GM23338 (cell line): ENCODE measurements at regions not wholly inside any gene's neighbourhood (a gene's known extent, or its start where the extent isn't known, plus 50 kb on each side); places are given as distances from the start of the nearest gene placed in this dataset.

ENCODE experiments used
- ATAC-seq: fragments of 200-7000 bp; cut with Tn5 transposase; 3 replicates; pipeline ENCODE4 v1.9.1; 2020
- DNase-seq: peaks from one replicate; pipeline ENCODE4 v3.0.0-alpha.2; 2015; ENCODE audit warnings: low spot score
- H2AFZ ChIP-seq: fragments of 200-600 bp; sonication (generic); 2 replicates; pipeline ENCODE4 v1.8.0; 2016; ENCODE audit warnings: antibody characterized with exemption, mild to moderate bottlenecking, moderate library complexity
- H3F3A ChIP-seq: fragments of 200-600 bp; sonication (generic); replicated peaks from 2 replicates; pipeline ENCODE4 v1.8.0; 2017; ENCODE audit warnings: antibody characterized with exemption, mixed run types, low read depth
- H3K27ac ChIP-seq: fragments of 200-600 bp; sonication (generic); 2 replicates; pipeline ENCODE4 v1.6.1; 2016; ENCODE audit warnings: low read depth
- H3K27me3 ChIP-seq: fragments of 200-600 bp; sonication (generic); 2 replicates; pipeline ENCODE4 v1.8.0; 2016; ENCODE audit warnings: mild to moderate bottlenecking, mixed run types, moderate library complexity; ENCODE audit not compliant: insufficient read depth
- H3K36me3 ChIP-seq: fragments of 200-600 bp; sonication (generic); 2 replicates; pipeline ENCODE4 v1.8.0; 2016; ENCODE audit warnings: mild to moderate bottlenecking; ENCODE audit not compliant: insufficient read depth
- H3K4me1 ChIP-seq: fragments of 200-600 bp; sonication (generic); 2 replicates; pipeline ENCODE4 v1.8.0; 2016; ENCODE audit warnings: mild to moderate bottlenecking, moderate library complexity; ENCODE audit not compliant: insufficient read depth
- H3K4me2 ChIP-seq: fragments of 200-600 bp; sonication (generic); 2 replicates; pipeline ENCODE4 v1.7.1; 2017; ENCODE audit warnings: mixed run types
- H3K4me3 ChIP-seq: fragments of 200-600 bp; sonication (generic); 2 replicates; pipeline ENCODE4 v1.6.1; 2016; ENCODE audit warnings: mixed run types
- H3K79me2 ChIP-seq: fragments of 200-600 bp; sonication (generic); replicated peaks from 2 replicates; pipeline ENCODE4 v1.8.0; 2017; ENCODE audit warnings: mild to moderate bottlenecking; ENCODE audit not compliant: insufficient read depth
- H3K9me2 ChIP-seq: fragments of 200-600 bp; sonication (generic); 2 replicates; pipeline ENCODE4 v1.8.0; 2017; ENCODE audit not compliant: insufficient read depth
- H4K20me1 ChIP-seq: fragments of 200-600 bp; sonication (generic); replicated peaks from 2 replicates; pipeline ENCODE4 v1.8.0; 2017; ENCODE audit warnings: mild to moderate bottlenecking; ENCODE audit not compliant: insufficient read depth
- H3K27ac Mint-ChIP-seq: 2 replicates; pipeline ENCODE4 v1.8.0; 2020; ENCODE audit warnings: inconsistent platforms, mild to moderate bottlenecking, moderate library complexity, mixed read lengths
- H3K27me3 Mint-ChIP-seq: 3 replicates; pipeline ENCODE4 v1.8.0; 2022; ENCODE audit warnings: low read depth, mild to moderate bottlenecking, moderate library complexity, mixed read lengths, inconsistent platforms; ENCODE audit not compliant: insufficient read depth, poor library complexity
- H3K36me3 Mint-ChIP-seq: 3 replicates; pipeline ENCODE4 v1.8.0; 2021; ENCODE audit warnings: low read depth, mild to moderate bottlenecking, inconsistent platforms, moderate library complexity, mixed read lengths
- H3K4me1 Mint-ChIP-seq: 3 replicates; pipeline ENCODE4 v1.8.0; 2020; ENCODE audit warnings: mild to moderate bottlenecking, inconsistent platforms, mixed read lengths
- H3K4me3 Mint-ChIP-seq: 3 replicates; pipeline ENCODE4 v1.8.0; 2021; ENCODE audit warnings: moderate library complexity, mild to moderate bottlenecking, inconsistent platforms, mixed read lengths
- H3K9me3 Mint-ChIP-seq: 3 replicates; pipeline ENCODE4 v1.8.0; 2020; ENCODE audit warnings: moderate library complexity, mild to moderate bottlenecking, inconsistent platforms, mixed read lengths
- EZH2phosphoT487 ChIP-seq: fragments of 200-600 bp; sonication (generic); IDR thresholded peaks from one replicate; pipeline ENCODE4 v1.8.1; 2018; ENCODE audit warnings: antibody characterized with exemption; ENCODE audit not compliant: unreplicated experiment
- NANOG ChIP-seq: IDR thresholded peaks from 2 replicates; pipeline ENCODE4 v1.6.1; 2016; ENCODE audit warnings: antibody characterized with exemption, borderline replicate concordance
- POLR2AphosphoS5 ChIP-seq: IDR thresholded peaks from 2 replicates; pipeline ENCODE4 v1.6.1; 2016; ENCODE audit warnings: antibody characterized with exemption, low read depth
- ZNF331 ChIP-seq: fragments of 250-450 bp; sonication (Bioruptor Pico); IDR thresholded peaks from 2 replicates; pipeline ENCODE4 v1.5.0; 2020; ENCODE audit warnings: low read depth, mild to moderate bottlenecking, moderate library complexity
- TF ChIP-seq, protein P1 (sequence below): fragments of 250-450 bp; sonication (Bioruptor Pico); IDR thresholded peaks from 2 replicates; pipeline ENCODE4 v1.5.0; 2020; ENCODE audit warnings: mild to moderate bottlenecking, moderate library complexity
- TF ChIP-seq, protein P2 (sequence below): IDR thresholded peaks from one replicate; pipeline ENCODE4 v1.6.1; 2018; ENCODE audit warnings: antibody characterized with exemption; ENCODE audit not compliant: unreplicated experiment

DNA sequence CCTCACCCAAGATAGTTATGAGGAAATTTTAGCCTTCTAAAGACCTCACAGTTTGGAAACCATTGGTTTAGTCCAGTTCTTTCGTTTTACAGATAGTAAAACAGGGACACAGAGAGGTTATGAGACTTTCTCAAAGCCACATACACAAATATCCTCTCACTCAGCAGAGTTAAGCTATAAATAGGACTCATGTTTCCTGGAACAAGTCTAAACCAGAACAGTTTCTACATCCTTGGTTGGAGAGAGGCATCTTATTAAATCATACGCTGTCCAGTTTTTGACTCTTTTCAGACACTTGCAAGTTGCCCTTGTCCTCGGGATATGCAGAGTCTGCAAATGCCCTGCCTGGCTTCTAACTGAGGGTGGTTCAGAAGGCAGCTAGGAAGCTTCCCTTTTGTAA is 462.1 kb upstream of the DEPDC1 start (continued):
- TF ChIP-seq, protein P1, sequence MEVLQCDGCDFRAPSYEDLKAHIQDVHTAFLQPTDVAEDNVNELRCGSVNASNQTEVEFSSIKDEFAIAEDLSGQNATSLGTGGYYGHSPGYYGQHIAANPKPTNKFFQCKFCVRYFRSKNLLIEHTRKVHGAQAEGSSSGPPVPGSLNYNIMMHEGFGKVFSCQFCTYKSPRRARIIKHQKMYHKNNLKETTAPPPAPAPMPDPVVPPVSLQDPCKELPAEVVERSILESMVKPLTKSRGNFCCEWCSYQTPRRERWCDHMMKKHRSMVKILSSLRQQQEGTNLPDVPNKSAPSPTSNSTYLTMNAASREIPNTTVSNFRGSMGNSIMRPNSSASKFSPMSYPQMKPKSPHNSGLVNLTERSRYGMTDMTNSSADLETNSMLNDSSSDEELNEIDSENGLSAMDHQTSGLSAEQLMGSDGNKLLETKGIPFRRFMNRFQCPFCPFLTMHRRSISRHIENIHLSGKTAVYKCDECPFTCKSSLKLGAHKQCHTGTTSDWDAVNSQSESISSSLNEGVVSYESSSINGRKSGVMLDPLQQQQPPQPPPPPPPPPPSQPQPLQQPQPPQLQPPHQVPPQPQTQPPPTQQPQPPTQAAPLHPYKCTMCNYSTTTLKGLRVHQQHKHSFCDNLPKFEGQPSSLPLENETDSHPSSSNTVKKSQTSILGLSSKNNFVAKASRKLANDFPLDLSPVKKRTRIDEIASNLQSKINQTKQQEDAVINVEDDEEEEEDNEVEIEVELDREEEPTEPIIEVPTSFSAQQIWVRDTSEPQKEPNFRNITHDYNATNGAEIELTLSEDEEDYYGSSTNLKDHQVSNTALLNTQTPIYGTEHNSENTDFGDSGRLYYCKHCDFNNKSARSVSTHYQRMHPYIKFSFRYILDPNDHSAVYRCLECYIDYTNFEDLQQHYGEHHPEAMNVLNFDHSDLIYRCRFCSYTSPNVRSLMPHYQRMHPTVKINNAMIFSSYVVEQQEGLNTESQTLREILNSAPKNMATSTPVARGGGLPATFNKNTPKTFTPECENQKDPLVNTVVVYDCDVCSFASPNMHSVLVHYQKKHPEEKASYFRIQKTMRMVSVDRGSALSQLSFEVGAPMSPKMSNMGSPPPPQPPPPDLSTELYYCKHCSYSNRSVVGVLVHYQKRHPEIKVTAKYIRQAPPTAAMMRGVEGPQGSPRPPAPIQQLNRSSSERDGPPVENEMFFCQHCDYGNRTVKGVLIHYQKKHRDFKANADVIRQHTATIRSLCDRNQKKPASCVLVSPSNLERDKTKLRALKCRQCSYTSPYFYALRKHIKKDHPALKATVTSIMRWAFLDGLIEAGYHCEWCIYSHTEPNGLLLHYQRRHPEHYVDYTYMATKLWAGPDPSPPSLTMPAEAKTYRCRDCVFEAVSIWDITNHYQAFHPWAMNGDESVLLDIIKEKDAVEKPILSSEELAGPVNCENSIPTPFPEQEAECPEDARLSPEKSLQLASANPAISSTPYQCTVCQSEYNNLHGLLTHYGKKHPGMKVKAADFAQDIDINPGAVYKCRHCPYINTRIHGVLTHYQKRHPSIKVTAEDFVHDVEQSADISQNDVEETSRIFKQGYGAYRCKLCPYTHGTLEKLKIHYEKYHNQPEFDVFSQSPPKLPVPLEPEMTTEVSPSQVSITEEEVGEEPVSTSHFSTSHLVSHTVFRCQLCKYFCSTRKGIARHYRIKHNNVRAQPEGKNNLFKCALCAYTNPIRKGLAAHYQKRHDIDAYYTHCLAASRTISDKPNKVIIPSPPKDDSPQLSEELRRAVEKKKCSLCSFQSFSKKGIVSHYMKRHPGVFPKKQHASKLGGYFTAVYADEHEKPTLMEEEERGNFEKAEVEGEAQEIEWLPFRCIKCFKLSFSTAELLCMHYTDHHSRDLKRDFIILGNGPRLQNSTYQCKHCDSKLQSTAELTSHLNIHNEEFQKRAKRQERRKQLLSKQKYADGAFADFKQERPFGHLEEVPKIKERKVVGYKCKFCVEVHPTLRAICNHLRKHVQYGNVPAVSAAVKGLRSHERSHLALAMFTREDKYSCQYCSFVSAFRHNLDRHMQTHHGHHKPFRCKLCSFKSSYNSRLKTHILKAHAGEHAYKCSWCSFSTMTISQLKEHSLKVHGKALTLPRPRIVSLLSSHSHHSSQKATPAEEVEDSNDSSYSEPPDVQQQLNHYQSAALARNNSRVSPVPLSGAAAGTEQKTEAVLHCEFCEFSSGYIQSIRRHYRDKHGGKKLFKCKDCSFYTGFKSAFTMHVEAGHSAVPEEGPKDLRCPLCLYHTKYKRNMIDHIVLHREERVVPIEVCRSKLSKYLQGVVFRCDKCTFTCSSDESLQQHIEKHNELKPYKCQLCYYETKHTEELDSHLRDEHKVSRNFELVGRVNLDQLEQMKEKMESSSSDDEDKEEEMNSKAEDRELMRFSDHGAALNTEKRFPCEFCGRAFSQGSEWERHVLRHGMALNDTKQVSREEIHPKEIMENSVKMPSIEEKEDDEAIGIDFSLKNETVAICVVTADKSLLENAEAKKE (CRISPR knock-in tag) = no peak
- TF ChIP-seq EZH2phosphoT487 (no peak), NANOG (no peak)

DNA sequence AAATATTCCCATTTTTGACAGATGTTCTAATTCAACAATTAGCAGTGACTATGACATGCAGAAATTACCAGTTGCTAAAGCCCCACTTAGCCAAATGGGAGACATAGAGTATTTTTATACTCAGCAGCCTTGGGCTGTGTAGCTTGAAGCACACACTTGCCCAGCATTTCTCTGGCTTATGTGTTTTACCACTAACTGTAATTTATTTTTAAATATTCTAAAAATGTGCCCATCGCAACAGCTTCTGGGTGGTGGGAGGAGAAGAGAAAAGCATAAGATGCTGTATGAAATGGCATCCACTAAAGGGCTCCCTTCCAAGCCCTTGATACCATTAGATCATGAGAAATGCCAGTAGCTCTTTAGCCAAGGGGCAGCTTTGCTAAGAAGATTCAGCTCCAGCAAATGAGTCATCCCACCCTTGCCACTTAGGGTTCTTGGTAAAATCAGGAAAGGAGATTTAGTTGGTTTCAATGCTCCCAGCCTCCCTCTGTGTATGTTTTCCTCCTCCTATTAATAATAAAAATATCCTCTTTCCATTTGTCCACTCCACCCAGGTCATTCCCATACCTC is 462.7 kb upstream of the DEPDC1 start:
- no peak overlapping the region for H3K27ac Mint-ChIP-seq
- Histone ChIP-seq H3K4me2 (no peak overlapping the region), H3K79me2 (no peaks in the 10 kb centered on the region), H4K20me1 (no peaks in the 10 kb centered on the region), H3K27me3 (no peaks in the 10 kb centered on the region), H2AFZ (no peak overlapping the region), H3K36me3 (no peaks in the 10 kb centered on the region), H3K27ac (no peak overlapping the region), H3K4me3 (no peak overlapping the region), H3K4me1 (peaks cover 13% of the 10 kb centered on the region), H3K9me2 (0 out of 2 replicates have a peak, but pooled peaks cover 6% of the 10 kb centered on the region), H3F3A (no peaks in the 10 kb centered on the region)
- no peak overlapping the region for H3K4me3 Mint-ChIP-seq
- ATAC-seq (no peak), DNase-seq (no peak)
- H3K36me3 Mint-ChIP-seq = no peaks in the 10 kb centered on the region
- no peak for TF ChIP-seq ZNF331 (CRISPR knock-in tag)
- TF ChIP-seq, protein P1 (CRISPR knock-in tag) = no peak
- TF ChIP-seq, protein P2, sequence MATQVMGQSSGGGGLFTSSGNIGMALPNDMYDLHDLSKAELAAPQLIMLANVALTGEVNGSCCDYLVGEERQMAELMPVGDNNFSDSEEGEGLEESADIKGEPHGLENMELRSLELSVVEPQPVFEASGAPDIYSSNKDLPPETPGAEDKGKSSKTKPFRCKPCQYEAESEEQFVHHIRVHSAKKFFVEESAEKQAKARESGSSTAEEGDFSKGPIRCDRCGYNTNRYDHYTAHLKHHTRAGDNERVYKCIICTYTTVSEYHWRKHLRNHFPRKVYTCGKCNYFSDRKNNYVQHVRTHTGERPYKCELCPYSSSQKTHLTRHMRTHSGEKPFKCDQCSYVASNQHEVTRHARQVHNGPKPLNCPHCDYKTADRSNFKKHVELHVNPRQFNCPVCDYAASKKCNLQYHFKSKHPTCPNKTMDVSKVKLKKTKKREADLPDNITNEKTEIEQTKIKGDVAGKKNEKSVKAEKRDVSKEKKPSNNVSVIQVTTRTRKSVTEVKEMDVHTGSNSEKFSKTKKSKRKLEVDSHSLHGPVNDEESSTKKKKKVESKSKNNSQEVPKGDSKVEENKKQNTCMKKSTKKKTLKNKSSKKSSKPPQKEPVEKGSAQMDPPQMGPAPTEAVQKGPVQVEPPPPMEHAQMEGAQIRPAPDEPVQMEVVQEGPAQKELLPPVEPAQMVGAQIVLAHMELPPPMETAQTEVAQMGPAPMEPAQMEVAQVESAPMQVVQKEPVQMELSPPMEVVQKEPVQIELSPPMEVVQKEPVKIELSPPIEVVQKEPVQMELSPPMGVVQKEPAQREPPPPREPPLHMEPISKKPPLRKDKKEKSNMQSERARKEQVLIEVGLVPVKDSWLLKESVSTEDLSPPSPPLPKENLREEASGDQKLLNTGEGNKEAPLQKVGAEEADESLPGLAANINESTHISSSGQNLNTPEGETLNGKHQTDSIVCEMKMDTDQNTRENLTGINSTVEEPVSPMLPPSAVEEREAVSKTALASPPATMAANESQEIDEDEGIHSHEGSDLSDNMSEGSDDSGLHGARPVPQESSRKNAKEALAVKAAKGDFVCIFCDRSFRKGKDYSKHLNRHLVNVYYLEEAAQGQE = no peak
- no peak for TF ChIP-seq POLR2AphosphoS5
- peaks cover 25% of the 10 kb centered on the region for H3K4me1 Mint-ChIP-seq
- H3K27me3 Mint-ChIP-seq = peaks cover 3% of the 10 kb centered on the region
- no peaks in the 10 kb centered on the region for H3K9me3 Mint-ChIP-seq
